ENCODE measurements at regions not wholly inside any gene's neighbourhood (a gene's known extent, or its start where the extent isn't known, plus 50 kb on each side); places are given as distances from the start of the nearest gene placed in this dataset.

DNA sequence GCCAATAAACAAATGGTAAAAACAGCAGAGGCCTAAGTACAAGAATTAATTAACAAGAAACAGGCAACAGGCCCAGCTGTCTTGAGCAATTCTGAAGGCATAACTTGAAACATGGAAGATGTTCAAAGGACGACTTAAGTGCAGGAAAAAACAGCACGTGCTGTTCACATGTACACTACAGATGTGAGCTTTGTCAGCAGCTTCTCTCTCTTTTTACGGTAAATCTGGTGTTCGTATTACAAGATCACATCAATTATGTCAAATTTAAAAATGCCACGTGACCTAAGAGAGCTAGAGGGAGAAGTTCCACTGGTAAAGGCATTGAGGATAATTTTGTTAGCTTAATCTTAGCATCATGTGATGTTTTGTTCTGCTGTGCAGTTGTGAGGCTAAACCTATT lies 281.1 kb downstream of the PSAT1 start:
- no peaks in the 10 kb centered on the region for H3K4me1 Mint-ChIP-seq
- ChIA-PET CTCF (no interaction called here), POLR2A (no interaction called here)
- H3K27me3 ChIP-seq (ENCODE audit: insufficient read depth, low read length, poor library complexity, severe bottlenecking) = no peaks in the 10 kb centered on the region
- H3K36me3 ChIP-seq (ENCODE audit: insufficient read depth, low read length) = no peaks in the 10 kb centered on the region
- peaks cover 0 to 7% of the 10 kb centered on the region in 2 donors for H3K27me3 Mint-ChIP-seq
- H3K9me3 Mint-ChIP-seq = peaks cover 0 to 6% (median 0%) of the 10 kb centered on the region in 5 donors
- no peaks in the 10 kb centered on the region for H3K9me3 ChIP-seq (ENCODE audit: low read length)
- no peak overlapping the region for H3K4me3 Mint-ChIP-seq
- no peaks in the 10 kb centered on the region for H3K36me3 Mint-ChIP-seq
- H3K27ac Mint-ChIP-seq = no peak overlapping the region
- no peak overlapping the region for H3K4me3 ChIP-seq (ENCODE audit: low read length)
- no peak overlapping the region for H3K27ac ChIP-seq (ENCODE audit: low read depth, low read length)
- no peak for DNase-seq
- no peaks in the 10 kb centered on the region for H3K4me1 ChIP-seq (ENCODE audit: insufficient read depth, low read length)

GRCh38 chr9:78582821-78583220 lies 285.9 kb downstream of the PSAT1 start:
- Histone ChIP-seq H3K27me3 (ENCODE audit: insufficient read depth, low read length, poor library complexity, severe bottlenecking) (no peaks in the 10 kb centered on the region), H3K27ac (ENCODE audit: low read depth, low read length) (no peak overlapping the region), H3K36me3 (ENCODE audit: insufficient read depth, low read length) (no peaks in the 10 kb centered on the region), H3K4me3 (ENCODE audit: low read length) (no peak overlapping the region), H3K4me1 (ENCODE audit: insufficient read depth, low read length) (no peaks in the 10 kb centered on the region), H3K9me3 (ENCODE audit: low read length) (no peaks in the 10 kb centered on the region)
- Mint-ChIP-seq H3K36me3 (no peaks in the 10 kb centered on the region), H3K4me1 (no peaks in the 10 kb centered on the region), H3K27ac (no peak overlapping the region), H3K27me3 (peaks cover 0 to 7% of the 10 kb centered on the region in 2 donors), H3K9me3 (peaks cover 0 to 6% (median 4%) of the 10 kb centered on the region in 5 donors), H3K4me3 (no peak overlapping the region)
- no peak for DNase-seq
- ChIA-PET CTCF (no interaction called here), POLR2A (no interaction called here)

DNA sequence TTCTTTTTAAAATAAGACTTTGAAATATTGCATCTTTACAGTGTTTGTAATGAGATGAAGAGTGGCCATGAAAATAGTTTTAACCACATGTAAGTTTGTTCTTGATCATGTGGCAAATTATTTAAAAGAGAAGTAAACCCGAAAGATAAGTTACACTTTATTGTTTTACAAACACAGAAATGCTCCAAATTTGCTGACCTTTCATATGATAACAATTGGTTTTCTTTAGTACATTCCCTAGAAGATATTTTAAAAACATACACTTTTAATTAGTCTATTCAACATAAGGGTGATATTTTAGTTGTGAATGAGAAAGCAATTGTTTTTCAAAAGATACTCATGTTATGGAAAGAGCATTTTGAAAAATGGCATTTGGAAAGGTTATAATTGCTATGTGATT lies 287.7 kb downstream of the PSAT1 start:
- Histone ChIP-seq H3K9me3 (ENCODE audit: low read length) (no peaks in the 10 kb centered on the region), H3K4me1 (ENCODE audit: insufficient read depth, low read length) (no peaks in the 10 kb centered on the region), H3K4me3 (ENCODE audit: low read length) (no peak overlapping the region), H3K27me3 (ENCODE audit: insufficient read depth, low read length, poor library complexity, severe bottlenecking) (no peaks in the 10 kb centered on the region), H3K36me3 (ENCODE audit: insufficient read depth, low read length) (no peaks in the 10 kb centered on the region), H3K27ac (ENCODE audit: low read depth, low read length) (no peak overlapping the region)
- Mint-ChIP-seq H3K27me3 (peaks cover 0 to 7% of the 10 kb centered on the region in 2 donors), H3K4me1 (no peaks in the 10 kb centered on the region), H3K4me3 (no peak overlapping the region), H3K9me3 (peaks cover 0 to 10% (median 6%) of the 10 kb centered on the region in 5 donors), H3K36me3 (no peaks in the 10 kb centered on the region), H3K27ac (no peak overlapping the region)
- ChIA-PET POLR2A (no interaction called here), CTCF (no interaction called here)
- no peak for DNase-seq

DNA sequence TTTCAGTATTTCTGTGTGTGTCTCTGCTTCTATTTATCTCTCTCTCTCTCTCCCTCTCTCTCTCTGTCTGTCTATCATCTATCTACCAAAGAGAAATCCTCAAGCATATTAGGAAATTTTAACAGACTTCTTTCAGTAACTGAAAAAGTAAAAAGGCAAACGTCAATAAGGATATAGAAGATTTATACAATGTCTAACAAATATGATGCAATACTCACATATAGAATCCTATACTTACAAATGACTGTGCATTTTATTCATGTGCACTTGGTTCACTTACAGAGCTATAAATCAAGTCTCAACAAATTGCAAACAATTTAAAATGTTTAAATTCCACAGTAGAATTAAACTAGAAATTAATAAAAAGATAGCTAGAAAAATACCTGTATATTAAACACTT lies 289.0 kb downstream of the PSAT1 start:
- Mint-ChIP-seq H3K36me3 (no peaks in the 10 kb centered on the region), H3K27ac (no peak overlapping the region), H3K9me3 (peaks cover 0 to 9% (median 6%) of the 10 kb centered on the region in 5 donors), H3K4me3 (no peak overlapping the region), H3K4me1 (no peaks in the 10 kb centered on the region), H3K27me3 (peaks cover 0 to 5% of the 10 kb centered on the region in 2 donors)
- H3K4me1 ChIP-seq (ENCODE audit: insufficient read depth, low read length) = no peaks in the 10 kb centered on the region
- ChIA-PET POLR2A (no interaction called here), CTCF (no interaction called here)
- H3K27ac ChIP-seq (ENCODE audit: low read depth, low read length) = no peak overlapping the region
- no peak overlapping the region for H3K4me3 ChIP-seq (ENCODE audit: low read length)
- no peak for DNase-seq
- H3K9me3 ChIP-seq (ENCODE audit: low read length) = no peaks in the 10 kb centered on the region
- no peaks in the 10 kb centered on the region for H3K27me3 ChIP-seq (ENCODE audit: insufficient read depth, low read length, poor library complexity, severe bottlenecking)
- H3K36me3 ChIP-seq (ENCODE audit: insufficient read depth, low read length) = no peaks in the 10 kb centered on the region

DNA sequence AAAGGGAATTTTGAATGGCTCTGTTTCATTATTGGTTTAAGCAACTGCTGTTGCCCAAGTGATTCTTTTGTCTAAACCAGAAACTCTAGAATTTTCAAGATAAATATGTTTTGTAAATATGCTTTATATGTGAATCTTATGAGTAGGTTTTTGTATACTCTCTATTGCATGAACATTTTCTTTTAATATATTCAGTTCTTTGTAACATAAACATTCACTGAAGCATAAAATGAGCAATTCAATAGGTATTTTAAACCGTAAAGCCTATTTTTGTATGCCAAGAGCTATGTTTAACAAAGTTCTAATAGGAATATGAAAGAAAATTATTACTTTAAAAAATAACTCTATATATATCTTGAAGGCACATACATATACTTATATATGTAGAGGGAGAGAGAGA lies 293.1 kb downstream of the PSAT1 start:
- no peak overlapping the region for H3K27ac ChIP-seq (ENCODE audit: low read depth, low read length)
- no peak overlapping the region for H3K4me3 ChIP-seq (ENCODE audit: low read length)
- Mint-ChIP-seq H3K27ac (no peak overlapping the region), H3K27me3 (no peaks in the 10 kb centered on the region), H3K9me3 (peaks cover 1 to 6% (median 4%) of the 10 kb centered on the region in 5 donors), H3K4me3 (no peak overlapping the region), H3K36me3 (no peaks in the 10 kb centered on the region), H3K4me1 (no peaks in the 10 kb centered on the region)
- CTCF ChIA-PET = no interaction called here
- no peaks in the 10 kb centered on the region for H3K27me3 ChIP-seq (ENCODE audit: insufficient read depth, low read length, poor library complexity, severe bottlenecking)
- no peaks in the 10 kb centered on the region for H3K4me1 ChIP-seq (ENCODE audit: insufficient read depth, low read length)
- POLR2A ChIA-PET = no interaction called here
- H3K9me3 ChIP-seq (ENCODE audit: low read length) = no peaks in the 10 kb centered on the region
- no peaks in the 10 kb centered on the region for H3K36me3 ChIP-seq (ENCODE audit: insufficient read depth, low read length)
- DNase-seq = no peak

- H3K27me3 ChIP-seq (ENCODE audit: insufficient read depth, low read length, poor library complexity, severe bottlenecking) = no peaks in the 10 kb centered on the region
- H3K36me3 ChIP-seq (ENCODE audit: insufficient read depth, low read length) = no peaks in the 10 kb centered on the region
- Mint-ChIP-seq H3K4me3 (no peak overlapping the region), H3K27ac (no peak overlapping the region), H3K9me3 (peaks cover 0 to 6% (median 1%) of the 10 kb centered on the region in 5 donors), H3K36me3 (no peaks in the 10 kb centered on the region), H3K27me3 (peaks cover 0 to 4% of the 10 kb centered on the region in 2 donors), H3K4me1 (no peaks in the 10 kb centered on the region)
- ChIA-PET POLR2A (no interaction called here), CTCF (no interaction called here)
- H3K9me3 ChIP-seq (ENCODE audit: low read length) = no peaks in the 10 kb centered on the region
- no peaks in the 10 kb centered on the region for H3K4me1 ChIP-seq (ENCODE audit: insufficient read depth, low read length)
- no peak overlapping the region for H3K4me3 ChIP-seq (ENCODE audit: low read length)
- H3K27ac ChIP-seq (ENCODE audit: low read depth, low read length) = no peak overlapping the region
- DNase-seq = no peak
Observed at GRCh38 chr9:78592811-78593210, 295.9 kb downstream of the PSAT1 start.

DNA sequence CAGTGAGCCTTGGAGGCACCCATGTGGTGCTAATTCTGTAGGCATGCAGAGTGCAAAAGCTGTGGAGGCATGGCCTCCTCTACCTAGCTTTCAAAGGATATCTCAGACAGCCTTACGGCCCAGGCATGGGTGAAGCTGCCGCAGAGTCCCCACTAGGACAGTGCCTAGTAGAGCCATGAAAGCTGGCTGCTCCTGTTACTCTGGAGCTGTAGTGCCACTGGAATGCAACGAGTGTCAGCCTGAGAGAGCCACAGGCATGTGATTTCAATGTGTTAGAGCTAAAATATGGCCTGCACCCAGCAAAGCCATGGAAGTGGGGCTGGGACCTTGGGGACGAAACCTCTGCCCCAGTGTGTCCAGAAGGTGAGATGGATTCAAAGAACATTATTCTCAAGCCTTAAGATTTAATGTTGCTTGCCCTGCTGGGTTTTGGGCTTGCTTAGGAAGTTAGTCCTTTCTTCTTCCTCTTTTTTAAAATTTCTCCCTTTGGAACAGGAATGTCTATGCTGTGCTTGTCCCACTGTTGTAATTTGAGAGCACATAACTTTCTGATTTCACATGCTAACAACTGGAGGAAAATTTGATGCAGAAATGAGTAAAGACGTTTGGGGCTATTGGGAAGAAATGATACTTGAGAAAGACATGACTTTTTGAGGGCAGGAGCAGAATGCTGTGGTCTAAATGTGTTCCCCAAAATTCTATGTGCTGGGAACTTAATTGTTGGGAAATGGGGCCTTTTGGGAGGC lies 298.4 kb downstream of the PSAT1 start:
- Histone ChIP-seq H3K4me3 (ENCODE audit: low read length) (no peak overlapping the region), H3K27ac (ENCODE audit: low read depth, low read length) (no peak overlapping the region), H3K4me1 (ENCODE audit: insufficient read depth, low read length) (no peaks in the 10 kb centered on the region), H3K9me3 (ENCODE audit: low read length) (no peaks in the 10 kb centered on the region), H3K27me3 (ENCODE audit: insufficient read depth, low read length, poor library complexity, severe bottlenecking) (no peaks in the 10 kb centered on the region), H3K36me3 (ENCODE audit: insufficient read depth, low read length) (no peaks in the 10 kb centered on the region)
- Mint-ChIP-seq H3K36me3 (no peaks in the 10 kb centered on the region), H3K9me3 (peaks cover 0 to 2% (median 0%) of the 10 kb centered on the region in 5 donors), H3K4me1 (no peaks in the 10 kb centered on the region), H3K27ac (no peak overlapping the region), H3K27me3 (peaks cover 0 to 4% of the 10 kb centered on the region in 2 donors), H3K4me3 (no peak overlapping the region)
- CTCF ChIA-PET = no interaction called here
- POLR2A ChIA-PET = no interaction called here
- DNase-seq = no peak

GRCh38 chr9:78596346-78596745 lies 299.4 kb downstream of the PSAT1 start:
- peaks cover 0 to 4% of the 10 kb centered on the region in 2 donors for H3K27me3 Mint-ChIP-seq
- CTCF ChIA-PET = no interaction called here
- Histone ChIP-seq H3K36me3 (ENCODE audit: insufficient read depth, low read length) (no peaks in the 10 kb centered on the region), H3K4me3 (ENCODE audit: low read length) (no peak overlapping the region), H3K4me1 (ENCODE audit: insufficient read depth, low read length) (no peaks in the 10 kb centered on the region), H3K27ac (ENCODE audit: low read depth, low read length) (no peak overlapping the region), H3K9me3 (ENCODE audit: low read length) (no peaks in the 10 kb centered on the region), H3K27me3 (ENCODE audit: insufficient read depth, low read length, poor library complexity, severe bottlenecking) (no peaks in the 10 kb centered on the region)
- H3K27ac Mint-ChIP-seq = no peak overlapping the region
- no peak for DNase-seq
- H3K4me3 Mint-ChIP-seq = no peak overlapping the region
- POLR2A ChIA-PET = no interaction called here
- H3K9me3 Mint-ChIP-seq = peaks cover 0 to 2% (median 0%) of the 10 kb centered on the region in 5 donors
- no peaks in the 10 kb centered on the region for H3K4me1 Mint-ChIP-seq
- no peaks in the 10 kb centered on the region for H3K36me3 Mint-ChIP-seq
